ENCODE measurements at regions not wholly inside any gene's neighbourhood (a gene's known extent, or its start where the extent isn't known, plus 50 kb on each side); places are given as distances from the start of the nearest gene placed in this dataset.

DNA sequence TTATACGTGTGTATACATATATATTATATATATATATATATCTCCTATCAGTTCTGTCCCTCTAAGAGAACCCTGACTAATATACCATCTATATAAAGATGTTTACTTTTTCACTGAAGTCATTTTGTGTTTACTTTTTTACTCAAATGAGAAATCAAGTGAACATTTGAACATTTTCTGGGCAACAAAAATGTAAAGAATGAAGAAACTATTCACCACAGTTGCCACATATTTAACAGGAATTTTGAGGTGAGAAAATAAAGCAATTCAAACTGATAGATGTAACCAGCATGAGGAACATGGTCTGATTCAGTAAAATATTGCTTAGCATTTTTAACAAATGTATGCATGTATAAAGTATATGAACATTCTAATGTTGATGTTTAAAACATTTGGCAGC, 299.2 kb upstream of the KLHL1 start:
- TF ChIP-seq RAD21 (conservative IDR thresholded peaks at IDR 0.05): no peak
- no peak for TF ChIP-seq TAF1 (IDR thresholded peaks at IDR 0.05; ENCODE audit: low read depth)
- TF ChIP-seq SMC3 (conservative IDR thresholded peaks at IDR 0.05; ENCODE audit: poor library complexity): no peak
- TF ChIP-seq, protein P1, sequence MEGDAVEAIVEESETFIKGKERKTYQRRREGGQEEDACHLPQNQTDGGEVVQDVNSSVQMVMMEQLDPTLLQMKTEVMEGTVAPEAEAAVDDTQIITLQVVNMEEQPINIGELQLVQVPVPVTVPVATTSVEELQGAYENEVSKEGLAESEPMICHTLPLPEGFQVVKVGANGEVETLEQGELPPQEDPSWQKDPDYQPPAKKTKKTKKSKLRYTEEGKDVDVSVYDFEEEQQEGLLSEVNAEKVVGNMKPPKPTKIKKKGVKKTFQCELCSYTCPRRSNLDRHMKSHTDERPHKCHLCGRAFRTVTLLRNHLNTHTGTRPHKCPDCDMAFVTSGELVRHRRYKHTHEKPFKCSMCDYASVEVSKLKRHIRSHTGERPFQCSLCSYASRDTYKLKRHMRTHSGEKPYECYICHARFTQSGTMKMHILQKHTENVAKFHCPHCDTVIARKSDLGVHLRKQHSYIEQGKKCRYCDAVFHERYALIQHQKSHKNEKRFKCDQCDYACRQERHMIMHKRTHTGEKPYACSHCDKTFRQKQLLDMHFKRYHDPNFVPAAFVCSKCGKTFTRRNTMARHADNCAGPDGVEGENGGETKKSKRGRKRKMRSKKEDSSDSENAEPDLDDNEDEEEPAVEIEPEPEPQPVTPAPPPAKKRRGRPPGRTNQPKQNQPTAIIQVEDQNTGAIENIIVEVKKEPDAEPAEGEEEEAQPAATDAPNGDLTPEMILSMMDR (IDR thresholded peaks at IDR 0.05; ENCODE audit: poor library complexity, severe bottlenecking): no peak
- TF ChIP-seq, protein P2, sequence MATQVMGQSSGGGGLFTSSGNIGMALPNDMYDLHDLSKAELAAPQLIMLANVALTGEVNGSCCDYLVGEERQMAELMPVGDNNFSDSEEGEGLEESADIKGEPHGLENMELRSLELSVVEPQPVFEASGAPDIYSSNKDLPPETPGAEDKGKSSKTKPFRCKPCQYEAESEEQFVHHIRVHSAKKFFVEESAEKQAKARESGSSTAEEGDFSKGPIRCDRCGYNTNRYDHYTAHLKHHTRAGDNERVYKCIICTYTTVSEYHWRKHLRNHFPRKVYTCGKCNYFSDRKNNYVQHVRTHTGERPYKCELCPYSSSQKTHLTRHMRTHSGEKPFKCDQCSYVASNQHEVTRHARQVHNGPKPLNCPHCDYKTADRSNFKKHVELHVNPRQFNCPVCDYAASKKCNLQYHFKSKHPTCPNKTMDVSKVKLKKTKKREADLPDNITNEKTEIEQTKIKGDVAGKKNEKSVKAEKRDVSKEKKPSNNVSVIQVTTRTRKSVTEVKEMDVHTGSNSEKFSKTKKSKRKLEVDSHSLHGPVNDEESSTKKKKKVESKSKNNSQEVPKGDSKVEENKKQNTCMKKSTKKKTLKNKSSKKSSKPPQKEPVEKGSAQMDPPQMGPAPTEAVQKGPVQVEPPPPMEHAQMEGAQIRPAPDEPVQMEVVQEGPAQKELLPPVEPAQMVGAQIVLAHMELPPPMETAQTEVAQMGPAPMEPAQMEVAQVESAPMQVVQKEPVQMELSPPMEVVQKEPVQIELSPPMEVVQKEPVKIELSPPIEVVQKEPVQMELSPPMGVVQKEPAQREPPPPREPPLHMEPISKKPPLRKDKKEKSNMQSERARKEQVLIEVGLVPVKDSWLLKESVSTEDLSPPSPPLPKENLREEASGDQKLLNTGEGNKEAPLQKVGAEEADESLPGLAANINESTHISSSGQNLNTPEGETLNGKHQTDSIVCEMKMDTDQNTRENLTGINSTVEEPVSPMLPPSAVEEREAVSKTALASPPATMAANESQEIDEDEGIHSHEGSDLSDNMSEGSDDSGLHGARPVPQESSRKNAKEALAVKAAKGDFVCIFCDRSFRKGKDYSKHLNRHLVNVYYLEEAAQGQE (IDR thresholded peaks at IDR 0.05; ENCODE audit: borderline replicate concordance): no peak
- no peak for TF ChIP-seq POLR2AphosphoS5 (IDR thresholded peaks at IDR 0.05)
- TF ChIP-seq EZH2 (IDR thresholded peaks at IDR 0.05; ENCODE audit: borderline replicate concordance, insufficient read depth, low read length, poor library complexity, severe bottlenecking): no peak
- no peak for TF ChIP-seq MXI1 (conservative IDR thresholded peaks at IDR 0.05; ENCODE audit: poor library complexity, severe bottlenecking)
- TF ChIP-seq EP300 (conservative IDR thresholded peaks at IDR 0.05; ENCODE audit: poor library complexity, severe bottlenecking): no peak
- no peaks in the 10 kb centered on the region for H3K9me3 ChIP-seq (ENCODE audit: low read length)

DNA sequence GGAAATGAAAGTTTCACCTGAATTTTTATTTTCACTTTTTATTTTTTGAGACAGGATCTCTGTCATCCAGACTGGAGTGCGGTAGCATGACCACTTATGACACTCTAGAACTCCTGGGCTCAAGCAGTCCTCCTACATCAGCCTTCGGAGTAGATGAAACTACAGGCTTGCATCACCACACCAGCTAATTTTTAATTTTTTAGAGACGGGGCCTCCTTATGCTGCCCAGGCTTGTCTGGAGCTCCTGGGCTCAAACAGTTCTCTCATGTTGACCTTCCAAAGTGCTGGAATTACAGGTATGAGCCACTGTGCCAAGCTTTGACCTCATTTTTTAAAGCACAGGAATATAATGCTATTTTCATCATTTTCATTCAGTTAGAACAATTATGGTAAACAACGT, 297.0 kb upstream of the KLHL1 start:
- H3K4me3 ChIP-seq (ENCODE audit: low read length): no peak overlapping the region
- H3K9me3 ChIP-seq (ENCODE audit: low read length): no peaks in the 10 kb centered on the region
- no peaks in the 10 kb centered on the region for H3K27me3 ChIP-seq (ENCODE audit: insufficient read depth, low read depth, low read length)
- no peak overlapping the region for H3K4me2 ChIP-seq (ENCODE audit: low read length)
- H3K9me2 ChIP-seq (ENCODE audit: insufficient read depth, low read length): no peaks in the 10 kb centered on the region
- no peaks in the 10 kb centered on the region for H3K79me2 ChIP-seq (replicated peaks; ENCODE audit: insufficient read depth, low read length)
- H3F3A ChIP-seq (ENCODE audit: insufficient read depth, low read length, poor library complexity, severe bottlenecking): no peaks in the 10 kb centered on the region
- no peaks in the 10 kb centered on the region for H4K20me1 ChIP-seq (ENCODE audit: insufficient read depth)
- TF ChIP-seq, protein P2 (IDR thresholded peaks at IDR 0.05; ENCODE audit: borderline replicate concordance): no peak
- TF ChIP-seq MXI1 (conservative IDR thresholded peaks at IDR 0.05; ENCODE audit: poor library complexity, severe bottlenecking) (no peak), TAF1 (IDR thresholded peaks at IDR 0.05; ENCODE audit: low read depth) (no peak), SMC3 (conservative IDR thresholded peaks at IDR 0.05; ENCODE audit: poor library complexity) (no peak), POLR2AphosphoS5 (IDR thresholded peaks at IDR 0.05) (no peak), RAD21 (conservative IDR thresholded peaks at IDR 0.05) (no peak), EZH2 (IDR thresholded peaks at IDR 0.05; ENCODE audit: borderline replicate concordance, insufficient read depth, low read length, poor library complexity, severe bottlenecking) (no peak), EP300 (conservative IDR thresholded peaks at IDR 0.05; ENCODE audit: poor library complexity, severe bottlenecking) (no peak)
- TF ChIP-seq, protein P1 (IDR thresholded peaks at IDR 0.05; ENCODE audit: poor library complexity, severe bottlenecking): no peak
- H3K27ac ChIP-seq (ENCODE audit: low read length): no peak overlapping the region
- H3K9ac ChIP-seq (ENCODE audit: low read length): no peak overlapping the region
- H2AFZ ChIP-seq (ENCODE audit: low read depth, low read length): no peak overlapping the region
- H3K36me3 ChIP-seq (ENCODE audit: insufficient read depth, low read length): no peaks in the 10 kb centered on the region

More for the DNA sequence above, 299.2 kb upstream of the KLHL1 start:
- H3K36me3 ChIP-seq (ENCODE audit: insufficient read depth, low read length): no peaks in the 10 kb centered on the region
- no peak overlapping the region for H3K9ac ChIP-seq (ENCODE audit: low read length)
- no peaks in the 10 kb centered on the region for H3K79me2 ChIP-seq (replicated peaks; ENCODE audit: insufficient read depth, low read length)
- no peaks in the 10 kb centered on the region for H3F3A ChIP-seq (ENCODE audit: insufficient read depth, low read length, poor library complexity, severe bottlenecking)
- no peaks in the 10 kb centered on the region for H3K9me2 ChIP-seq (ENCODE audit: insufficient read depth, low read length)
- H3K4me3 ChIP-seq (ENCODE audit: low read length): no peak overlapping the region
- H4K20me1 ChIP-seq (ENCODE audit: insufficient read depth): no peaks in the 10 kb centered on the region
- H2AFZ ChIP-seq (ENCODE audit: low read depth, low read length): no peak overlapping the region
- H3K4me2 ChIP-seq (ENCODE audit: low read length): no peak overlapping the region
- no peaks in the 10 kb centered on the region for H3K27me3 ChIP-seq (ENCODE audit: insufficient read depth, low read depth, low read length)
- no peak overlapping the region for H3K27ac ChIP-seq (ENCODE audit: low read length)

Data from neural cell (in vitro differentiated cells).